COR-L47 (cell line): ENCODE measurements at regions not wholly inside any gene's neighbourhood (a gene's known extent, or its start where the extent isn't known, plus 50 kb on each side); places are given as distances from the start of the nearest gene placed in this dataset.

Experiments used
- DNase-seq: peaks from one replicate; lab custom pipeline; 2025; lab: John Stamatoyannopoulos, UW

DNA sequence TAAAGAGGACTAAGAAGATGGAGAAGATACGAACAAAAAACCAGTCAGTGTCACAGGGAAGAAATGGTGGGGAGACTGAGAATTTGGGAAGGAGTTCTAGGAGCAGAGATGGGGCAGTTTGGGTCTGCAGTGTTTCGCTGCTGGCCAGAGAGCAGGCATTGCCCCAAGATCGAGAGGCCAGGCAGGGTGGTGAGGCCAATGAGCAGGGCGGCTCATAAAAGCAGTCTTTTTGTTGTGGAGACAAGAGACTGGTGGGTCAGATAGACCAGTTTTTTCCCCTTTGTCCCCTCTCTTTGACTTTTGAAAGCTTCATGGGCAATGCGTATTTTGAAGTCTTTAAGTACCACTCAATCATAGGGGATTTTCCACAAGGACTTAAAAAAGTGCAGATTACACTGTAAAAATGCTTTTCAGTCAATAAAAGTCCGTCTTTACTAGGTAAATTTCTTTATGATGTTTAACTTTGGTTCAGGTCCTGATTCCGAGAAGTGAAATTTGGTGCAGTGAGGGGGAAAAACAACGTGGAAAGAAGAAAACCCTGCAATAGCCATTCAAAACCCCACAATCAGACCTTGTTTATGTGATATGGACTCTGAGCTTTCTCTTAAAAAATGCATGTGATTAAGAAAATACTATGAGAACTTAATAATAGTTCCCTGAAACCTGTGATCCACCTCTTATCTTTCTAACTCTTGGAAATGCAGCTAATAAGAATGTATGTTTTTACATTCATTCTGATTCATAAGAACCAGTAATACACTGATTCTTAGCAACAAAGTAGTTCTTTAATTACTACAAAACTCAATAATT lies 338.9 kb downstream of the KLF5 start:
- no peak for DNase-seq

DNA sequence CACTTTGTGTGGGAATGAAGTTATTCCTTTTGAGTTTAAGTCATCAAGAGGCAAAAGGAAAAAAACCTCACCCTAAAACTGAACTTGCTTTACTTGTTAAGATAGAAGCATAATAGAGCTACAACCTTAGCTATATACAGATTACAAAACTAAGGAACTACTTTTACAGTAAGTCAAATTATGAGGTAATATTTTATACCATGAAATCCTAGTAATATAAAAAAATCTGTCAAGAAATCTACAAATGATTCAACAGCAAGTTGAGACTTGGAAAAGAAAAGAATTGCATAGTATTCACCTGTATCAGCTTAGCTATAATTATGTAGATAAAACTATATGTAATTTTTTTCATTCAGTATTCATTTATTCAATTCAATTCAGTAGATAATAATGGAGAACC lies 335.3 kb downstream of the KLF5 start:
- DNase-seq, result no peak

- no peak for DNase-seq
Observed at GRCh38 chr13:73390100-73390499, 331.3 kb downstream of the KLF5 start.

GRCh38 chr13:73388586-73388985 lies 329.8 kb downstream of the KLF5 start:
- DNase-seq, result no peak

- DNase-seq, result no peak
Observed at GRCh38 chr13:73387318-73387717, 328.5 kb downstream of the KLF5 start.

- no peak for DNase-seq
Observed at GRCh38 chr13:73385848-73386247, 327.0 kb downstream of the KLF5 start.

DNA sequence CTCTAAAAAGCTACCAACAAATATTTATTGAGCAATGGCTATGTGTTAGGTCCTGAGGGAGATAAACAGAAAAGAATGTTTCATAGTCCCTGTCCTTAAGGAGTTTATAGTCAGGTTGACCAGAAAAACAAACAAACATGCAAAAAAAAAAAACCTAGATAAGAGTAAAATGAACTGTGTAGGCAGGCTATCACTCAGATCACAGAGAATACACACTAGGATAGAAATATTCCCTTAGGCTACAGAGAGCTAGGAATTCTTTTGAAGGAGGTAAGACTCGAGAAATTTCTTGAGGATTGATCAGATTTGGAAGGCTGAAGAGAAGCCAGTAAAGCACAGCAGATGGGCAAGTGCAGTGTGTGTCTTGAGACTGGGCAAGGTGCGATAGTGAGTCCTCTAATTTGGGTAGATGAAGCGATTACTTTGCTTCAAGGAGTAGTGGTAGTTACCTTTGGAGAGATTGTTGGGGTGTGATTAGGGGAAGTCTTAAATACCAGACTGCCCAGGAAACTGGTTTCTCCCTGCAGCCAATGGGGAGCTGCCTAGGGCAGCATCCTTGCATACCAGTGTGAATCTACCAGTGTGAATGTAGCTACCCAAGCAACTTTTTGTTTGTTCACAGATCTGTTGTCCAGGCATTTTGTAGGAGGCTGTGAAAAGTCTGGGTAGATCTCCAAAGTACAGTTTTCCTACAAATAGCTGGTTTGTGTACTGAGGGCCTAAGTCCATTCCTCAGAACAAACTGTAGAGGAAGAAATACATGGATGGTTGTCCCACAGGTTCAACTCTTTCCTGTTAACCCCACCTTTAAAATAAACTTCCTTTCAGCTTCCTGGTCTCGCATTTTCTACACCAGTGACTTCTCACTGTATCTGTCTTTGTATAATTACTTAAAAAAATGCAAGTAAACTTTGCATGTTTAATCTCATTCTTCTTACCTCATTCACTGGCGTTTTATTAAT lies 314.1 kb downstream of the KLF5 start:
- DNase-seq, result no peak

DNA sequence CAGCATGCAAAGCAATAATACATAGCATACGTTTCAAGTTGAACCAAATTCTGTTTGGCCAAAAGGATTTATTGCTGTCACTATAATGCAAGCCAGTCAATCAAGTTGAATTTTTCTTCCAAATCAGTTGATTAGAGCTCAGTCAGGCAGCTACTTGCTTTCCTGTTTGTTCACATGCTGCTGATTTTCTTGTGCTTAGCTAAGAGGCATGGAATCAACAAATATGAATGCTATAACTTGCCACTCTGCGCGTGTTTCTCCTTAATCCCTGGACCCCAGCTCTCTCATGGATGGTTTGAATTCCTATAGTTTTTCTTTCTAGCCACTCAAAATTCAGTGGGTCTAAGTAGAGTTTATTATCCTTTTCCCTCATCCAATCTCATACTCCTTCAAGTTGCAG lies 311.3 kb downstream of the KLF5 start:
- no peak for DNase-seq

- DNase-seq, result no peak
Observed at GRCh38 chr13:73369095-73369494, 310.3 kb downstream of the KLF5 start.

DNA sequence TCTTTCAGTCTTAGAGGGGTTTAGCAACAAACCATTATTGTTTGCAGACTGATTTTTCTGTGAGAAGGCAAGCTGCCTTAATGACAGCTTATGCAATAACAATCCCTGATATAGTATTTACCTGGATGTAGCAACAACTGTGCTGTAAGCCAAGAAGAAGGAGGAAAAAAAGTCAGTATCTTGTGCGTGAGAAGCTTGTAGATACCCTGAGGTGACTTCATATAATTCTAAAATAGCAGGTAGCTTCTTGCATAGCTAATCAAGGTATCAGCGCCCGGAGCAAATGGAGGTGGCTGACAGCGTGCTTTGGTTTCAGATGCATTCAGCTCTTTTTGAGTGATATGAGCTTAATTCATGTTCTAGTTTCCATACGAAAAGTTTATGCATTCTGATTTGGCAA lies 309.8 kb downstream of the KLF5 start:
- no peak for DNase-seq

DNA sequence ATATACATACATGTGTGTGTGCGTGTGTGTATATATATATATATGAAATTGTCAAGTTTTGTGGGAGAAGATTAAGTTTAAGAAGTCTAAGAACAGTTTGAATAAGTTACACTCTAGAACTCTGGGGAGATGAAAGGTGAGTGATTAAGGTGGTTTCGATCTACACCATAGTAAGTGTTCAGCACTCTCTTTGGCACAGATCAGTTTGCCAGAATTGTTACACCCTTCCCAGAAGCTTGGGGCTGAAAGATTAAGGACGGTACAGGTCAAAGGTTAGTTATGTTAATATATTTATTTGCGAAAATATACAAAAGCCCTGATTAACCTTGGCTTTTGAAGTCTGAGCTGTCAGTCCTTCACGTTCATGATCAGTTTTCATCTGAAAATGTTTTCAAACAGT lies 309.1 kb downstream of the KLF5 start:
- DNase-seq, result no peak

GRCh38 chr13:73366241-73366640 lies 307.4 kb downstream of the KLF5 start:
- no peak for DNase-seq

DNA sequence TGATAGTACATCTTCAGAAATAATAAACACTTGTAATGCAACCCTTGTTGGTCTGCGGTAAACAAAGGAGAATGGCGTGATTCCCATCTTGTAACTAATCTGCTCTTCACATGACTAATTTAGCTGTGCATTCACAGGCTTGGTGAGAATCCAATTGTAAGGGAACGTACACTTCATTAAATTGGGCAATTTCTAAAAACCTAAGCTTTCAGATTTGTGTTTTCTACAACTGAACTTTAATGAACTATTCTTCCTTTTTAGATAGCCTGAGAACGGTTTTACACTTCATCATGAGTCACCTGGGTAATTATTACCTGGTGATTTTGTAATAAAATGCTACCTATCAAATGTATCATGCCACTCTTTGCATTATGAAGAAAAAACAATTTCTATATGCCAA lies 306.9 kb downstream of the KLF5 start:
- peak; percentile 20 for DNase-seq

DNA sequence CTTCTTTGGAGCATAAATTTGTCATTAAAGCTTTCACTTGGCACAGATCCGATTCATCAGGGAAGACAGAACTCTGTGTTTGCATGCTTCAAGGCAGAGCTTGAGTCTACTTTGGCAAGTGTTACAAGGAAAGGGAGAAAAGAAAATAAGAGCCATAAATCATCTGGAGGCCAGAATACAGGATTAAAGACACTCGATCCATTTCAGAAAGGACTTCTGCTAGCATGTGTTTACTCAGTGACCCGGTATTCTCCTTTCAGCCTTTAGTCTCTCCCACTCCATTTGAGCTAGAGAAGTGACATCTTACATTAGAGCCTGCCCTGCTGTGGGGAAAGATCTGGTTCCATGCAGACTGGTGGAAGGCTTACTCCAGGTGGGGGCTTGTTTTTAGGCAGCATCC lies 306.4 kb downstream of the KLF5 start:
- DNase-seq, result peak; percentile 17

DNA sequence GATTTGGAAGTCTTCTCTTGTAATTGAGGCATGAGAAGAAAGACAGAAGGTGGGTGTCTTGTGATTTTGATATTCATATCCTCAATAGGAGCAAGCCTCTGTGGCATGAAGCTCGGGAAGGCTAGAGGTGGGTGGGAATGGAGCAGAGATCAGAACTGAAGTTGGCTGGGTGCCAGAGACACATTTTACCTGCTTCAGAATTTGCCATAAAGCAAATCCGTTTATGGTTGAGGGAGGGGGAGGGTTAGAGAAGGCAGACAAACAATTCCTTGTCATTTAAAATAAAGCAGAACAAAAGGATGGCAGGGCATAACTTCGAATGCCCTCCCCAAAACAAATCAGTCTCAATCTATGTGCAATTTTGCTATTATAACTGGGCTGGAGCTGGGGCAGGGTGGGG lies 305.9 kb downstream of the KLF5 start:
- DNase-seq, result peak; percentile 23

GRCh38 chr13:73358606-73359095 lies 299.8 kb downstream of the KLF5 start:
- DNase-seq, result no peak

- no peak for DNase-seq
Observed at GRCh38 chr13:73355134-73355533, 296.3 kb downstream of the KLF5 start.

DNA sequence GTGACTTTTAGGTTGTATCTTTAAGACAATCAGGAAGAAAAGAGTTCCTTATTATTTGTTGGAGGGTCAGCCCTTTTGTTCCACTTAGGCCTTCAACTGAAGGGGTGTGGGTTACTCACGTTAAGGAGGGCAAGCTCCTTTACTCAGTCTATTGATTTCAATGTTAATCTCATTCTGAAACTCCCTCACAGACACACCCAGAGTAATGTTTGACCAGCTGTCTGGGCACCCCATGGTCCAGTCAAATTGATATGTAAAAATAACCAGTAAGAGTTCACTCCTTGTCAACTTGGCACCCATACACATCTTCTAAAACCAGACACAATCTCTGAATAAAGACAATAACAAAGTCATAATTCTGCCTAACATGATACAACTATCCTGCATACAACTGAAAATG lies 292.9 kb downstream of the KLF5 start:
- DNase-seq, result peak; percentile 71

DNA sequence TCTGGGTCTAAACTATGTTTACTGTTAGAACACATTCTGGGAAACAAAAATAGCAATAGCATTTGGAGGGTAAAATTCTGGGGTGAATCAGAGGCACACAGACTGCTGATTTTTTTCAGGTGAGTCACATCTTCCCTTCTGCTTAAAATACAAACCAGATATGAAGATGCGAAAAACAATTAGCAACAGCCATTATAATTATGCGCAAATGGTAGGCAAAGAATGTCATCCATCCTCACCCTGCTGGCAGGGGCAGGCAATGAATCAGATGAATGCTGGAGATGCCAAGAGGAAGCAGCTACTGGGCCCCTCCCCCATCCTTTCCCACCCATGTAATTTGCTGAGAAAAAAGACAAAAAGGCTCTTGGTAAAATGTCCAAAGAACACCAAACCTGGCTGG lies 282.9 kb downstream of the KLF5 start:
- DNase-seq, result no peak

- no peak for DNase-seq
Observed at GRCh38 chr13:73340069-73340468, 281.3 kb downstream of the KLF5 start.

DNA sequence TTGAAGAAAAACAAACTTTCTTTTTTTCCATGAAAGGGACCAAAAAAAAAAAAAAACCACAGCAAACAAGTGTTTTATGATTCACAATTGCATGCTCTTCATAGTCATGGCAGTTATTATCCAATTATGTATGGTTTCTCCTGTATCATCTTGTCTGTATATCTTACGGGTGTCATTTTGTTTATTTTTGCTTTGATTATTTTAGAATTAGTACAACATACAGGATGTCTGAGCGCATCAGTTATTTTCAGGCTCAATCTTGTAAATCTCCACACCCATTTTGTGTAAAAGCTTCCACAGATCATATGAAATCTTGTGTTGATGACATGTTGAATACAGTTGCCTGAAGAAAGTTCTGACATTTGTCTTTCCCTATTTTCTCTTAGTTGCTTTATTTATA lies 280.3 kb downstream of the KLF5 start:
- no peak for DNase-seq

GRCh38 chr13:73338389-73338788 lies 279.6 kb downstream of the KLF5 start:
- DNase-seq, result no peak

- no peak for DNase-seq
Observed at GRCh38 chr13:73337532-73337931, 278.7 kb downstream of the KLF5 start.
